T-helper 2 cell treated with Interferon-gamma antibody and Interleukin-4, amounts not matched to agents 5 μg/mL and 100 μg/mL, for 36 hours (primary cell): ENCODE measurements at regions not wholly inside any gene's neighbourhood (a gene's known extent, or its start where the extent isn't known, plus 50 kb on each side); places are given as distances from the start of the nearest gene placed in this dataset.
"Not testable (repeated sequence)": the region's sequence is repeated elsewhere in the genome, so short reads cannot be mapped to it uniquely, and the experiment has no call there.

Experiments used
- DNase-seq: peaks from one replicate; pipeline ENCODE4 v3.0.0; 2021; ENCODE audit warnings: low spot score
- H3K27ac Mint-ChIP-seq: one replicate; pipeline ENCODE4 v1.8.0; 2021; ENCODE audit warnings: mild to moderate bottlenecking, mixed read lengths
- H3K27me3 Mint-ChIP-seq: one replicate; pipeline ENCODE4 v1.8.0; 2021; ENCODE audit warnings: low read depth, mixed read lengths
- H3K36me3 Mint-ChIP-seq: one replicate; pipeline ENCODE4 v1.8.0; 2021; ENCODE audit warnings: low read depth, mixed read lengths
- H3K4me1 Mint-ChIP-seq: one replicate; pipeline ENCODE4 v1.8.0; 2021; ENCODE audit warnings: low read depth, mixed read lengths
- H3K4me3 Mint-ChIP-seq: one replicate; pipeline ENCODE4 v1.8.0; 2022; ENCODE audit warnings: mild to moderate bottlenecking, moderate library complexity, mixed read lengths
- H3K9me3 Mint-ChIP-seq: one replicate; pipeline ENCODE4 v1.8.0; 2021; ENCODE audit warnings: mixed read lengths

DNA sequence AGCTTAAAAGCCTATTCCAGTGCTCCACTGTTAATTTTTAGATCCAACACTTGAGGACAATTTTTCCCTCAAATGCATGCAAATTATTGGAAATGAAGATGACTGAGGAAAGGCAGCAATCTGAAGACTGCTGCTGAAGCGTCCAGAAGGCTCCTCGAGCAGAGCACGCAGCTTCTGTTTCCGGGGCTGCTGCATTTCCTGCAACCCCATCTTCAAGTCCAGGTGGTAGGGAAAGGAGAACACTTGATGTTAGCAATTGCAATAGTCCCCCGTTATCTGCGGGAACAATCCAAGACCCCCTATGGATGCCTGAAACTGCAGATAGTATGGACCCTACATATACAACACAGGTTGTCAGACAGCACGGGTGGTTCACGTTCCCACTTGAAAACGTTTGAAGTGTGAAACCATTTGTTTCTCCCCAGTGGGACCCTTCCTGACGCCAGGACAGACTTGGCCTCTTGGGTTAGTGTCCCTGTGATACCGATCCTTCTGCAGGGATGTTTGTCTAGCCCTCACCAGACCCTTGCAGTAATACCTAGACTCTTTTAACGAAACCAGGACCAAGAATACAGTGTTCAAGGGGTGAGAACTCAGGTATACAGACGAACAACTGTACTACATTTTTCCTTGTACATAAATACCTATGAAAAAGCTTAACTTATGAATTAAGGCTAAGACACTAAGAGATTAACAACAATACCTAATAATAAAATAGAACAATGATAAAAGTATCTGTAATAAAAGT is 152.3 kb downstream of the HSD17B3 start:
- peaks cover 35% of the 10 kb centered on the region for H3K4me1 Mint-ChIP-seq
- H3K27ac Mint-ChIP-seq, result peak overlapping the region; percentile 12
- peak overlapping the region; percentile 72 for H3K4me3 Mint-ChIP-seq
- no peaks in the 10 kb centered on the region for H3K36me3 Mint-ChIP-seq
- no peaks in the 10 kb centered on the region for H3K9me3 Mint-ChIP-seq
- no peak for DNase-seq
- peaks cover 3% of the 10 kb centered on the region for H3K27me3 Mint-ChIP-seq

DNA sequence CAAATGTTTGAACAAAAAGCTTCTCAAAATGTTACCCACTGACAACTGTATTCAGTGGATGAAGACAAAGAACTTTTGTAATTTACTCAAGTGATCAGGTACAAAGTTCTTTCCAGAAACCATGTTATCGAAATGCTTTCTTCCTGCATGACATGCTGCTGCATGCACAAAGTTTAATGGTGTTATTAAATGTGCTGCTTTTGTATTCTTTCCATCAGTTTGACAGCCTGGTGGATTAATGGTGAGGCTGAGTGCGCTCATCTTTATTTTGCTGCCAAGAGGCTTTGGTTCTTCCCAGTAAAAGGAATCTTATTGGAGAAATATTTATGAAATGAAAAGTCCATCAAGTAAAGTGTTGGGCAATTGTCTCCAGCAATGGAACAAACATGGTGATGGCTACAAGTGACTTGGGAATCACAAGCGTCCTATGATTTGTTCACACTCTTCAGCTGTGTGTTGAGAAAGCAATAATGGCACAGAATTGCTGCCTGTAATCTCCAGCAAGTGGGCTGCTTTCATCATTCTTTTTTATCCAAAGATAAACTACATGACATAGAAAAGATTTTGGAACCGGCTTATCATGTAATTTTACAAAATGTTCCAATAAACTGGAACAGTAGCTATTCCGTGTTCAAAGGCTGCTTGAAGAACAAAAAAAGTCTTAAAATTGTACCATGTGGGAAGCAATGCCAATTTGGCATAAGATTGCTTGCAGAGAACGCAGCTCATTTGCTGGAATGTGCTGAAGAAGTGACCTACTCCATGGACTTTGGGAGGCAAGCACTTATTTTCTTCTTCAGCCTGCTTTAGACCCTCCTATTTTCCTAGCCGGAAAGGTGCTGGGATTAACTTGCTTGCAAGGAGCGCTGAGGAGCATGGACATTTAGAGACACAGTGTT is 153.1 kb downstream of the HSD17B3 start:
- Mint-ChIP-seq H3K27me3 (peaks cover 9% of the 10 kb centered on the region), H3K4me1 (peaks cover 35% of the 10 kb centered on the region), H3K9me3 (no peaks in the 10 kb centered on the region), H3K36me3 (no peaks in the 10 kb centered on the region), H3K27ac (no peak overlapping the region), H3K4me3 (no peak overlapping the region)
- no peak for DNase-seq

DNA sequence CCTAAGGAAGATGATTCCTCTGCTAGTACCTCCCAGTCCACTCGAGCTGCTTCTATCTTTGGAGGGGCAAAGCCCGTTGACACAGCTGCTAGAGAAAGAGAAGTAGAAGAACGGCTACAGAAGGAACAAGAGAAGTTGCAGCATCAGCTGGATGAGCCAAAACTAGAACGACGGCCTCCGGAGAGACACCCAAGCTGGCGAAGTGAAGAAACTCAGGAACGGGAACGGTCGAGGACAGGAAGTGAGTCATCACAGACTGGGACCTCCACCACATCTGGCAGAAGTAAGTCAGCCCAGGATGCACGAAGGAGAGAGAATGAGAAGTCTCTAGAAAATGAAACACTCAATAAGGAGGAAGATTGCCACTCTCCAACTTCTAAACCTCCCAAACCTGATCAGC is 154.9 kb downstream of the HSD17B3 start:
- not testable (repeated sequence) for H3K27me3 Mint-ChIP-seq, H3K9me3 Mint-ChIP-seq, H3K27ac Mint-ChIP-seq, H3K36me3 Mint-ChIP-seq
- H3K4me1 Mint-ChIP-seq, result peaks cover 35% of the 10 kb centered on the region
- DNase-seq, result peak; percentile 18
- peak overlapping the region; percentile 53 for H3K4me3 Mint-ChIP-seq

GRCh38 chr9:96141666-96142065 is 160.3 kb downstream of the HSD17B3 start:
- Mint-ChIP-seq H3K36me3 (no peaks in the 10 kb centered on the region), H3K9me3 (no peaks in the 10 kb centered on the region), H3K27ac (no peak overlapping the region), H3K27me3 (peaks cover 10% of the 10 kb centered on the region), H3K4me1 (peaks cover 19% of the 10 kb centered on the region), H3K4me3 (no peak overlapping the region)
- DNase-seq, result no peak

GRCh38 chr9:96141128-96141474 is 160.9 kb downstream of the HSD17B3 start:
- no peaks in the 10 kb centered on the region for H3K9me3 Mint-ChIP-seq
- no peak overlapping the region for H3K4me3 Mint-ChIP-seq
- no peaks in the 10 kb centered on the region for H3K36me3 Mint-ChIP-seq
- no peak overlapping the region for H3K27ac Mint-ChIP-seq
- peaks cover 10% of the 10 kb centered on the region for H3K27me3 Mint-ChIP-seq
- no peak for DNase-seq
- peaks cover 15% of the 10 kb centered on the region for H3K4me1 Mint-ChIP-seq

DNA sequence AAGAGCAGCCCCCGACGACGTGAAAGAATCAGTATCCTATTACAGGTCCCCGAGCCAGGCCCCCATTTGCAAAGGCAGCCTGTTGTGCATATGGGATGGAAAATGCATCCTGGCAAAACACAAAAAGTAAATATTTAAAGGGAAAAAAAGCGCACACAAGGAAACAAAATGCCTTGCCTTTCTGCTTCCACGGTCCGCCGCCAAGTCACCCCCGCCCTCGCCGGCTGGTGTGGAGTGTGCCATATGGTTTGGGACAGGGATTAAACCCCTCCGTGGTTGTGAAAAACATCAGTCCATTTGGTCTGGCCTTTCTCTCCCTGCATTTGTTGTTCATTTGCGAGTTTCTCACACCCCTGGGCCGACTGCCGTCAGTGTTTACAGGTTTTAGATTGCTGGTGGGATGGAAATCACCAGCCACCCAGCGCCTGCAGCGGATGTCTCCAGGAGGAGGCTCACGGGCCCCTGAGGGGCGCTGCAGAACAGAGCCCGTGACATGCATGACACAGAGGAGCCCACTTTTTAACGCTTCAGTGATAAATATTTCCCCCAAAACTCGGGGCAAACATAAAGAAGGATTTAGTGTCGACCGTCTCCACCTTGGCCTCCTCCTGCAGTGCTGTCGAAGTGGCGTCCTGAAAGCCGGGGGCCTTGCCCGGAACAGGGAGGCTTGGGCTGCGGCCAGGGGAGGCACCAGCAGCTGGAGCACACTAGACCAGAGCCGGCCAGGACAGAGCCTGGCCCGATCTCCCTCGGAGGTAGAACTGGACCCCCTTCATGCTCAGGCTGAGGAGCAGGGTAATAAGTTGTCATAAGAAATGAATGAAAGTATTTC is 161.5 kb downstream of the HSD17B3 start:
- H3K9me3 Mint-ChIP-seq, result no peaks in the 10 kb centered on the region
- peaks cover 20% of the 10 kb centered on the region for H3K4me1 Mint-ChIP-seq
- H3K27me3 Mint-ChIP-seq, result peaks cover 10% of the 10 kb centered on the region
- no peak overlapping the region for H3K27ac Mint-ChIP-seq
- H3K4me3 Mint-ChIP-seq, result no peak overlapping the region
- H3K36me3 Mint-ChIP-seq, result no peaks in the 10 kb centered on the region
- no peak for DNase-seq

DNA sequence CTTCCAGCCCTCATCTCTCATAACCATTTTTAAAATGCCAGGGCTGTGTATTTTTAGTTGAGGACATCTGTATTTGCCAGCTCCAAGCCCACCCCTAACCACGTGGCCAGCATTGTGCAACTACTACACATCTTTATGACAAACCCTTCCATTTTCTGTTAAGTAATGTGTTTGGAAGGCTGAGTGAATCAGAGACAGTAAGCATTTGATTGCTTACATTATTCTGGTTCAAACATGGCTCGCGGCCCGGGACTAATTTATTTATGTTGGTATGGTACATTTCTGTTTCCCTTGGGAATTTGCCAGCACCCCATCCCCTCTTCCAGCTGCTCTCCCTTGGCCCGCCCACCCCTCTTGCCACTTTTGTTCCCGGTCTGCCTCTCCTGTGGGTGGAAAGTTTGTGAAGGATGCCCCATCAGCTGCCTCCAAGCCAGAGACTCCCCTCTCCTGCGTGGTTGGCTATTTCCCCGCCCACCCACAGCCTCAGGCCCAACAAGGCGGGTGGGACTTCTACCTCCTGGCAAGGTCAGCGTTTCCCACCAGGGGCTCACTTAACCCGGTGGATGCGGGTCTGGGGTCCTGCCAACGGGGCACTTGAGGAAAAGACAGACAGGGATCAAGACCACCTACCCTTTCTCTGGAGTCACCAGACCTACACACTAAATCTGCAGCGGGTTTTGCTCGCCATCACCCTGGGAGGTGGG is 162.2 kb downstream of the HSD17B3 start:
- H3K27ac Mint-ChIP-seq, result peak overlapping the region; percentile 31
- H3K4me3 Mint-ChIP-seq, result no peak overlapping the region
- H3K9me3 Mint-ChIP-seq, result no peaks in the 10 kb centered on the region
- no peaks in the 10 kb centered on the region for H3K36me3 Mint-ChIP-seq
- no peak for DNase-seq
- H3K4me1 Mint-ChIP-seq, result peaks cover 25% of the 10 kb centered on the region
- H3K27me3 Mint-ChIP-seq, result peaks cover 9% of the 10 kb centered on the region

DNA sequence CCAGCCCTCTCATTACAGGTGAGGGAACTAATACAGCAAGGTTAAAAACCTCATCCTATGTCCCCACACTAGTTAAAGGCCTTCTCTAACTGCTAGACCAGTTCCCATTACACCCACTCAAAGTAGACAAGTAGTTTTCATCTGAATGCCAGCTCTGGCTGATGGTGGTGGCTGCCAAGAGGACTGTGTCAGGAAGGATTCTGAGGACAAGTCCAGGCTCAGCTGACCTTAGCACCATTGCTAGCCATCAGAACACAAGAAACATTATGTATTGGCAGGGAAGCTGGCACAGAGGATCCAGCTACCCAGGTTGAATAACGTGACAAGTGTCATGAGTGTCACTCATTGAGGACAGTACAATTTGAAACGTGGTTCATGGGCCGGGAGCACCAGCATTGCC is 163.4 kb downstream of the HSD17B3 start:
- DNase-seq, result no peak
- Mint-ChIP-seq H3K4me3 (no peak overlapping the region), H3K27ac (no peak overlapping the region), H3K4me1 (peaks cover 26% of the 10 kb centered on the region), H3K9me3 (peaks cover 2% of the 10 kb centered on the region), H3K27me3 (peaks cover 5% of the 10 kb centered on the region), H3K36me3 (no peaks in the 10 kb centered on the region)

GRCh38 chr9:96137671-96138429 is 164.1 kb downstream of the HSD17B3 start:
- H3K4me1 Mint-ChIP-seq, result peaks cover 26% of the 10 kb centered on the region
- H3K9me3 Mint-ChIP-seq, result peaks cover 10% of the 10 kb centered on the region

GRCh38 chr9:96136992-96137670 is 164.8 kb downstream of the HSD17B3 start:
- DNase-seq, result no peak
- peak overlapping the region; percentile 61 for H3K4me3 Mint-ChIP-seq
- peaks cover 13% of the 10 kb centered on the region for H3K9me3 Mint-ChIP-seq

More at GRCh38 chr9:96137671-96138429, 164.1 kb downstream of the HSD17B3 start:
- DNase-seq, result no peak
- Mint-ChIP-seq H3K27me3 (peaks cover 7% of the 10 kb centered on the region), H3K27ac (peak overlapping the region; percentile 77), H3K36me3 (no peaks in the 10 kb centered on the region), H3K4me3 (no peak overlapping the region)

GRCh38 chr9:96135753-96136290 is 166.2 kb downstream of the HSD17B3 start:
- no peak overlapping the region for H3K4me3 Mint-ChIP-seq
- H3K27me3 Mint-ChIP-seq, result peaks cover 19% of the 10 kb centered on the region
- no peak overlapping the region for H3K27ac Mint-ChIP-seq
- H3K9me3 Mint-ChIP-seq, result peaks cover 13% of the 10 kb centered on the region
- no peak for DNase-seq
- H3K4me1 Mint-ChIP-seq, result peaks cover 21% of the 10 kb centered on the region
- no peaks in the 10 kb centered on the region for H3K36me3 Mint-ChIP-seq

More at GRCh38 chr9:96136992-96137670, 164.8 kb downstream of the HSD17B3 start:
- Mint-ChIP-seq H3K36me3 (no peaks in the 10 kb centered on the region), H3K27me3 (peaks cover 11% of the 10 kb centered on the region), H3K27ac (peak overlapping the region; percentile 77), H3K4me1 (peaks cover 26% of the 10 kb centered on the region)

DNA sequence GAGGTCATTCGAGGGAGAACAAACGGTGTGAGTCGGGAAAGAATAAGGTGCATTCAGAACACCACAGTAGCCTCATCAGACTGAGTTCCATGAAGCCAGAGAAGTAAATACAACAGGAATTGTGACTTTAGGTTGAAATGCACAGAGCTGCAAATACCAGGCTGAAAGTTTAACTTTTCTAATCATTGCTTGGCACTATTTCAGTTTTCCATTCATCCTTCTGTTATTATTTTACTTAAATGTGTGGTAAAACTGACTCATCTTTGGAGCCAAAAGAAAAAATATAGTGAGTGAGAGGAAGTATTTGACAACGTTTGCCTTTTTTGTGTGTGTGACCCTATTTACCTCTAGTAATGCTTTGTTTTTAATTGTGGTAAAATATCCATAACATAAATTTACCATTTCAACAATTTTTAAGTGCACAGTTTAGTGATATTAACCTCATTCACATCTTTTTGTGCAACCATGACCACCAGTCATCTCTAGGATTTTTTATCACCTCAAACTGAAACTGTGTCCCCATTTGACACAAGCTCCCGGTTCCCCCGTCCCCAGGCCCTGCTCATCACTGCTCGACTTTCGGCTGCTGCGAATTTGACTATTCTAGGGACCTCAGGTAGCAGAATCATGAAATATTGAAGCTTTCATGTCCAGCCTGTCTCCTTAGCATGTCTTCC is 166.8 kb downstream of the HSD17B3 start:
- no peak overlapping the region for H3K4me3 Mint-ChIP-seq
- peaks cover 21% of the 10 kb centered on the region for H3K27me3 Mint-ChIP-seq
- no peaks in the 10 kb centered on the region for H3K36me3 Mint-ChIP-seq
- peaks cover 13% of the 10 kb centered on the region for H3K9me3 Mint-ChIP-seq
- DNase-seq, result no peak
- peaks cover 21% of the 10 kb centered on the region for H3K4me1 Mint-ChIP-seq
- no peak overlapping the region for H3K27ac Mint-ChIP-seq
